GM23338 (cell line): ENCODE measurements at regions not wholly inside any gene's neighbourhood (a gene's known extent, or its start where the extent isn't known, plus 50 kb on each side); places are given as distances from the start of the nearest gene placed in this dataset.

Experiments used
- ATAC-seq: fragments of 200-7000 bp; cut with Tn5 transposase; 3 replicates; pipeline ENCODE4 v1.9.1; 2020
- DNase-seq: peaks from one replicate; pipeline ENCODE4 v3.0.0-alpha.2; 2015; ENCODE audit warnings: low spot score
- H2AFZ ChIP-seq: fragments of 200-600 bp; sonication (generic); 2 replicates; pipeline ENCODE4 v1.8.0; 2016; ENCODE audit warnings: antibody characterized with exemption, mild to moderate bottlenecking, moderate library complexity
- H3F3A ChIP-seq: fragments of 200-600 bp; sonication (generic); replicated peaks from 2 replicates; pipeline ENCODE4 v1.8.0; 2017; ENCODE audit warnings: antibody characterized with exemption, mixed run types, low read depth
- H3K27ac ChIP-seq: fragments of 200-600 bp; sonication (generic); 2 replicates; pipeline ENCODE4 v1.6.1; 2016; ENCODE audit warnings: low read depth
- H3K27me3 ChIP-seq: fragments of 200-600 bp; sonication (generic); 2 replicates; pipeline ENCODE4 v1.8.0; 2016; ENCODE audit warnings: mild to moderate bottlenecking, mixed run types, moderate library complexity; ENCODE audit not compliant: insufficient read depth
- H3K36me3 ChIP-seq: fragments of 200-600 bp; sonication (generic); 2 replicates; pipeline ENCODE4 v1.8.0; 2016; ENCODE audit warnings: mild to moderate bottlenecking; ENCODE audit not compliant: insufficient read depth
- H3K4me1 ChIP-seq: fragments of 200-600 bp; sonication (generic); 2 replicates; pipeline ENCODE4 v1.8.0; 2016; ENCODE audit warnings: mild to moderate bottlenecking, moderate library complexity; ENCODE audit not compliant: insufficient read depth
- H3K4me2 ChIP-seq: fragments of 200-600 bp; sonication (generic); 2 replicates; pipeline ENCODE4 v1.7.1; 2017; ENCODE audit warnings: mixed run types
- H3K4me3 ChIP-seq: fragments of 200-600 bp; sonication (generic); 2 replicates; pipeline ENCODE4 v1.6.1; 2016; ENCODE audit warnings: mixed run types
- H3K79me2 ChIP-seq: fragments of 200-600 bp; sonication (generic); replicated peaks from 2 replicates; pipeline ENCODE4 v1.8.0; 2017; ENCODE audit warnings: mild to moderate bottlenecking; ENCODE audit not compliant: insufficient read depth
- H3K9me2 ChIP-seq: fragments of 200-600 bp; sonication (generic); 2 replicates; pipeline ENCODE4 v1.8.0; 2017; ENCODE audit not compliant: insufficient read depth
- H4K20me1 ChIP-seq: fragments of 200-600 bp; sonication (generic); replicated peaks from 2 replicates; pipeline ENCODE4 v1.8.0; 2017; ENCODE audit warnings: mild to moderate bottlenecking; ENCODE audit not compliant: insufficient read depth
- H3K27ac Mint-ChIP-seq: 2 replicates; pipeline ENCODE4 v1.8.0; 2020; ENCODE audit warnings: inconsistent platforms, mild to moderate bottlenecking, moderate library complexity, mixed read lengths
- H3K27me3 Mint-ChIP-seq: 3 replicates; pipeline ENCODE4 v1.8.0; 2022; ENCODE audit warnings: low read depth, mild to moderate bottlenecking, moderate library complexity, mixed read lengths, inconsistent platforms; ENCODE audit not compliant: insufficient read depth, poor library complexity
- H3K36me3 Mint-ChIP-seq: 3 replicates; pipeline ENCODE4 v1.8.0; 2021; ENCODE audit warnings: low read depth, mild to moderate bottlenecking, inconsistent platforms, moderate library complexity, mixed read lengths
- H3K4me1 Mint-ChIP-seq: 3 replicates; pipeline ENCODE4 v1.8.0; 2020; ENCODE audit warnings: mild to moderate bottlenecking, inconsistent platforms, mixed read lengths
- H3K4me3 Mint-ChIP-seq: 3 replicates; pipeline ENCODE4 v1.8.0; 2021; ENCODE audit warnings: moderate library complexity, mild to moderate bottlenecking, inconsistent platforms, mixed read lengths
- H3K9me3 Mint-ChIP-seq: 3 replicates; pipeline ENCODE4 v1.8.0; 2020; ENCODE audit warnings: moderate library complexity, mild to moderate bottlenecking, inconsistent platforms, mixed read lengths
- CTCF ChIP-seq, 2 experiments: fragments of 200-600 bp in 1 of 2; sonication (generic) in 1 of 2; conservative IDR thresholded peaks; 2 replicates each; pipeline versions ENCODE4 v1.5.1 to v1.6.1; 2016 to 2017; ENCODE audit warnings: antibody characterized with exemption in 2 of 2, low read depth in 2 of 2, mild to moderate bottlenecking in 2 of 2, moderate library complexity in 1 of 2
- ETS1 ChIP-seq: IDR thresholded peaks from 2 replicates; pipeline ENCODE4 v1.6.1; 2016; ENCODE audit warnings: antibody characterized with exemption
- EZH2phosphoT487 ChIP-seq: fragments of 200-600 bp; sonication (generic); IDR thresholded peaks from one replicate; pipeline ENCODE4 v1.8.1; 2018; ENCODE audit warnings: antibody characterized with exemption; ENCODE audit not compliant: unreplicated experiment
- JUNB ChIP-seq: IDR thresholded peaks from one replicate; pipeline ENCODE4 v1.6.1; 2016; ENCODE audit warnings: antibody characterized with exemption; ENCODE audit not compliant: unreplicated experiment
- NANOG ChIP-seq: IDR thresholded peaks from 2 replicates; pipeline ENCODE4 v1.6.1; 2016; ENCODE audit warnings: antibody characterized with exemption, borderline replicate concordance
- POLR2AphosphoS5 ChIP-seq: IDR thresholded peaks from 2 replicates; pipeline ENCODE4 v1.6.1; 2016; ENCODE audit warnings: antibody characterized with exemption, low read depth
- STAT1 ChIP-seq: IDR thresholded peaks from one replicate; pipeline ENCODE4 v1.6.1; 2016; ENCODE audit warnings: antibody characterized with exemption; ENCODE audit not compliant: unreplicated experiment
- ZNF114 ChIP-seq: fragments of 250-450 bp; sonication (Bioruptor Pico); IDR thresholded peaks from 2 replicates; pipeline ENCODE4 v1.5.0; 2020; ENCODE audit warnings: mild to moderate bottlenecking, moderate library complexity
- ZNF331 ChIP-seq: fragments of 250-450 bp; sonication (Bioruptor Pico); IDR thresholded peaks from 2 replicates; pipeline ENCODE4 v1.5.0; 2020; ENCODE audit warnings: low read depth, mild to moderate bottlenecking, moderate library complexity

GRCh38 chr11:69924308-69925161 is 105.3 kb upstream of the FGF3 start (continued):
- TF ChIP-seq ETS1 (no peak), POLR2AphosphoS5 (no peak), CTCF (conservative IDR thresholded peaks at IDR 0.05; ENCODE audit: low read depth in 2 of 2) (no peak), STAT1 (no peak), EZH2phosphoT487 (no peak), ZNF114 (no peak)

GRCh38 chr11:69925366-69926196 is 106.4 kb upstream of the FGF3 start:
- Histone ChIP-seq H4K20me1 (no peaks in the 10 kb centered on the region), H3K4me3 (no peak overlapping the region), H2AFZ (no peak overlapping the region), H3K27ac (no peak overlapping the region), H3F3A (no peaks in the 10 kb centered on the region), H3K4me1 (no peaks in the 10 kb centered on the region), H3K27me3 (no peaks in the 10 kb centered on the region), H3K36me3 (no peaks in the 10 kb centered on the region), H3K4me2 (no peak overlapping the region), H3K9me2 (no peaks in the 10 kb centered on the region), H3K79me2 (no peaks in the 10 kb centered on the region)
- Mint-ChIP-seq H3K4me3 (no peak overlapping the region), H3K9me3 (no peaks in the 10 kb centered on the region), H3K36me3 (no peaks in the 10 kb centered on the region), H3K27me3 (peaks cover 4% of the 10 kb centered on the region), H3K27ac (no peak overlapping the region), H3K4me1 (peaks cover 6% of the 10 kb centered on the region; the same call in 2 of the 3 replicates)
- TF ChIP-seq ZNF114 (no peak), EZH2phosphoT487 (no peak), NANOG (no peak), JUNB (no peak), ETS1 (no peak), ZNF331 (CRISPR knock-in tag) (no peak), CTCF (conservative IDR thresholded peaks at IDR 0.05; ENCODE audit: low read depth in 2 of 2) (no peak)
- no peak for DNase-seq
- ATAC-seq: no peak
